ENCODE measurements at regions not wholly inside any gene's neighbourhood (a gene's known extent, or its start where the extent isn't known, plus 50 kb on each side); places are given as distances from the start of the nearest gene placed in this dataset.
"Not testable (repeated sequence)": the region's sequence is repeated elsewhere in the genome, so short reads cannot be mapped to it uniquely, and the experiment has no call there.

DNA sequence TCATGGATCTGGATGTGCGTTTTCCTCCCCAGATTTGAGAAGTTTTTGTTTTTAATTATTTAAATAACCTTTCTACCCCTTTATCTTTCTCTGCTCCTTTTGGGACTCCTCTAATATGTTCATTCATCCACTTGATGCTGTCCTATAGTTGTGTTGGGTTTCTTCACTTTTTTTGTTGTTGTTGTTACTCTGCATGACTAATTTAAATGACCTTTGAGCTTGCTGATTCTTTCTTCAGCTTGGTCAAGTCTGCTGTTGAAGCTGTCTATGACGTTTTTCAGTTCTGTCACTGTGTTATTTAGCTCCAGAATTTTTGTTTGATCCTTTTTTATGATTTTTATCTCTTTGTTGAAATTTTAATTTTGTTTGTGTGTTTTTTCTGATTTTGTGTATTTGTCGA lies 463.6 kb upstream of the ALCAM start:
- DNase-seq = no peak

DNA sequence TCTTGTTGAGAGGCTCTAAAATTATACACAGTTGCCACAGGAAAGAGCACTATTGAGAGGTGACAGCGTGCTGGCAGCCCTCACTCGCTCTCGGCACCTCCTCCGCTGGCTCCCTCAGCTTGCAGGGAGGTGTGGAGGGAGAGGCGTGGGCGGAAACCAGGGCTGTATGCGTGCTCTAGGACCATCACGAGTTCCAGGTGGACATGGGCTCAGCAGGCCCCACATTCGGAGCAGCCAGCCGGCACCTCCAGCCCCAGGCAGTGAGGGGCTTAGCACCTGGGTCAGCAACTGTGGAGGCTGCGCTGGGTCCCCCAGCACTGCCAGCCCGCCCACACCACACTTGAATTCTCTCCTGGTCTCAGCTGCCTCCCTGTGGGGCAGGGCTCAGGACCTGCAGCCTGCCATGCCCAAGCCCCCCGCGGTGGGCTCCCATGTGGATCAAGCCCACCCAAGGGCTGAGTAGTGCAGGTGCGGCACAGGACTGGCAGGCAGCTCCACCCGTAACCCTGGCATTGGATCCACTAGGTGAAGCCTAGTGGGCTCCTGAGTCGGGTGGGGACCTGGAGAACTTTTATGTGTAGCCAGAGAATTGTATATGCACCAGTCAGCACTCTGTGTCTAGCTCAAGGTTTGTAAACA lies 460.6 kb upstream of the ALCAM start:
- no peak for DNase-seq

DNA sequence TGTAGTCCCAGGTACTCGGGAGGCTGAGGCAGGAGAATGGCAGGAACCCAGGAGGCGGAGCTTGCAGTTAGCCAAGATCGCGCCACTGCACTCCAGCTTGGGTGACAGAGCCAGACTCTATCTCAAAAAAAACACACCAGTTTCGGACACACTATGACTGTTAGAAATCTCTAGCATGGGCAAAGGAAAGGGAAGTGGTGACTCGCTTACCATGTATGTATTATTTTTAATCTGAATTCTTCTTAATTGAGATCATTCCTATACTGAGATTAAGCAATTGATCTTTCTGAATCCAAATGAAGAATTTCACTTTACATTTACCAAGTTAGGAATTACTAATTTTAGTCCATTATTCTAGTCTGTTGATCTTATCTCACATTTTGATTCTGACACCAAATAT lies 459.2 kb upstream of the ALCAM start:
- DNase-seq = no peak

DNA sequence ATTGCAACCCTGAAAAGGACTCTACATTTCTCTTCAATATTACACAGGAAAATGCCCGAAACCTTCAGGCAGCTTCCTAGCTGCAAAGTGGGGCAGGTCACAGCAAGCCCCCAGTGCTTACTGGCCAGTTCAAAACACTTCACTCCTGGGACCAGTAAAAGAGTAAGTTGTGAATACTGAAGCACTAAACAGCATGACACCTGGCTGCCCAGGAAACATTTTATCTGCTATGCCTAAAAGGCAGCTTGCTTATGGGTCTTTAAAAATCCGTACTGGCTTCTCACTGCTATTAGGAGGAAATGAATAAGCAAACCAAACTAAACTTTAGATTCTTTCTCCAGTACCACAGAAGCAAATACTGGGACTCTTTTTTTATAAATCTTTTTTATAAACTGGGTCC lies 457.9 kb upstream of the ALCAM start:
- DNase-seq = peak; percentile 13

DNA sequence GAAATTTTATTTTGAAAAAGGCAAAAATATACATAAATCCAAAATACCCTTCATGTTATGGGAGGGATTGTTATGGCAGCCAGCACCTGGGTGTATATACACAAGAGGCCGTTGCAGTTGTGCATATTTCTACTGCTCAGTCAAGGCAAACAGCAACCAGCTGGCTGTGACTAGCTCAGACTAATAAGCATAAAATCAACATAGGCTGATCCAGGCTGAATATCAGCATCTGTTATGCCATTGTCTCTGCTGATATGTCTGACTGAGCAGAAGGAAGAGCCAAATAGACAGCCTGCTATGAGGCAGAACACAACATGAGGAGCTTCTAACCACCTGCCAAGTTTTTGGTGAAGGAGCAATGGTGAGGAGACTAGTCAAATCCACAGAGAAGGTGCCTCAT lies 457.5 kb upstream of the ALCAM start:
- DNase-seq = peak; percentile 77

DNA sequence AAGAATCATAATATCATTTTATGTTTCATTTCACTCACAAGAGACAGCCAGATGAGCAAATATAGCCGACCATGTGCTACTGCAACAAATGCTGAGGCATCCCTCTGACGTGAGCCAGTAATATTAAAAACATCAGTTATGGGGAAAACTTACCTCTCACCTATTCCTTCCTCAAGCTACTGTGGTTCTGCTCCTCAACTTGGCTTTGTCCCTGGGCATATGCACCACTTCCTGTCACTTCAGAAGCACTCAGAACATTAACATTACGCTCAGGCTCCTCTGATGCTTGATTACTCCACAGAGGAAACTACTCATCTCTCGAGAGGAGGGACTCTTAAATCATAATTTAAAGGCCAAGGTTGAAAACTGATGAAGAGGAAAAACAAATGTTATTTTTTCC lies 457.0 kb upstream of the ALCAM start:
- DNase-seq = peak; percentile 9

DNA sequence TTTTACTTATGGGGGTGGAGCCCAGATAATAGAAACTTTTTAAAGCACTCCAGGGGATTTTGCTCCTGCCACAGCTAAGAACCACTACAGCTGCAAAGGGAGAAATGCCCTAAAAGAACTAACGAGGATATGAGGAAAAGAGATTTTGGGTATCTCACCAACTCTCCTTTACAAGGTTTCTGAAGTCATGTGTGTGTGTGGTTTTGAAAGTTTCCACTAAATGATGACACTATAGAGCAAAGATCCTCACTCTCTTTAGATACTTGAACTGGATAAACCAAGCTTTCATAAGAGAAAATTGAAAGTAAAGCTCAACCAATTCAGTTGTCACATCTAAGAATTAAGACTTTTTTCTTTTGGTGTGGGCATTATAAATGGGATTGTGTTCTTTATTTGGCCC lies 455.3 kb upstream of the ALCAM start:
- DNase-seq = no peak

DNA sequence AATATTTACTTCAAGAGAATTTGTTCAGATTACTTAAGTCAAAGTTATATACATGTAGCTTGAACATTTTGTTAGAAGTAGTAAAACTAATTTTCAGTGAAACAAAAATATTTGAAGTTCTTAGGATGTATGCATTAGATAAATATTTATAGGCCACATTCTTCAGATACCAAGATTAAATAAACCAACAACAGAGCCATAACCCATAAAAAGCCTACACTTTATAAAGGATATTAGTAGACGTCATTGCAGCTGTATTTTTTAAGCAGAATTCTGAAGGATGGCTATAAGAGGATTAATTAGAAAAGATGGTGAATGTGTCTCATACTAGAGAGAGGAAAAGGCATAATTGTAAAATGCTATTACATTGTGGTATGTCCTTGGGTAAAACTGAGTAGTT lies 449.7 kb upstream of the ALCAM start:
- no peak for DNase-seq

DNA sequence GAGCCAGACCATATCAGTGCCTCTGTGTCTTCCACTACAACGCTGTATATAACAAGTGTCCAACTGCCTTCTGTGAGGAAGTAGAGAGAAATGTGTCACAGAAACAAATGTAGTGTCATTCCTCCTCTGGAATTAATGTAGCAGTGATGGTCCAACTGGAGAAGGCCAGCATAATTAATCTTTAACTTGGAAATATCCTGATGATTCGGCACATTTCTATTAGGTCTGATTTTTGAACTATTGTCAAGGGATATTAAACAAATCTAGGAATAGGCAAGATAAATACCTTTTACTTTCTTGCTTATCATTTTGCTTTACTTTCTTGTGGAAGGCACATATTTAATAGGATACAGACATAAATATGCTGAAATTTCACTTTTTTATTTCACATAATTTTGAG lies 446.2 kb upstream of the ALCAM start:
- DNase-seq = no peak

DNA sequence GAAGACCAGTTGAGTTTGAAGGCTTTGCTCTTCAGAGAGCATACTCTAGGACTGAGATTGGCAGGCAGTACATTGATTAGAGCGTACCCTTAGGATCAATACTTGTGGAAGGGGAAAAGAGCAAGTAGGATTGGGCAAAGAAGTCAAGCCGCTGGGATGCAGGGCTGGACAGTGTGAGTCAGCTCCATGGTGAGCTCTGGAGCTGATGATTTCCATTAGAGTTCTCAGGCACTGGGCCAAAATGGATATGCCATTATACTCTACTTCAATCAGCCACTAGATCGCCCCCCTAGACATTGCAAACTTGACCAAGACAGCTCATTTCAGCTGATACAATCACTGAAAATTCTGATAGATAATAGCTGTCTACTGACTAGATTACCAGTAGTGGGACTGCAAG lies 432.7 kb upstream of the ALCAM start:
- DNase-seq = no peak

DNA sequence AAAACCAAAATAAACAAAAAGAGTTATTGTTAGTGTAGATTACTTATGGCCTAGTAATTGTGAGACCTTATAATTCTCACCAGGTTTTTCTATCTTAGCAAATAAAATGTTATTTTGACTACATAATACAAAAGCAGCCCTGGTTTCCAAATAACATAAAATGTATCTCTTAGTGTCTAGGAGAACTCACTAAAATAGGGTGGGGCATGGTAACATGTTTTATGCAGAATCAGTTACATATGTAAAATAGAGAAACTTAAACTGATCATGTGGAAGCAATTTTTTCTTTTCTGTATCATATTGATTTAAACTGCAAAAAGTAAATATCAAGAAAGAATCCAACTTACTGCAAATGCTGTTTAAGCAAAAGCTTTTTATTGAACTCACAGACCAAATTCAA lies 431.1 kb upstream of the ALCAM start:
- no peak for DNase-seq

DNA sequence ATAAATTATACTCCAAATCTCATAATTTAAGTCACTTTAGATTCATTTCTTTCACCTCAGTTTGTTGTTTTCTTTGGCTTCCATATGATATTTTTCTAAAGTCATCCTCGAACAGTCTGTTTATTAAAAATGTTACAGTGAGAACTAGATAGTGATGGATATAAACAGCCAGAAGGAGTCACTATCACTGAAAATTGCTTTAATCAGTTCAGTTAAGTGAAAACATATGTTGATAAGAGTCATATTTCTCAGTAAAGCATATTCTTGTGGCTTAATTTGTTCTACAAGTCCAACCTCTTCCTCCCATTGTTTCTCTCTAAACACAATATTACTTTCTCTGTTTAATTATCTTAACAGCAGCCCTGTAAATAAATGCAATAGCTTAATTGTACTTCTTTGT lies 427.5 kb upstream of the ALCAM start:
- no peak for DNase-seq

DNA sequence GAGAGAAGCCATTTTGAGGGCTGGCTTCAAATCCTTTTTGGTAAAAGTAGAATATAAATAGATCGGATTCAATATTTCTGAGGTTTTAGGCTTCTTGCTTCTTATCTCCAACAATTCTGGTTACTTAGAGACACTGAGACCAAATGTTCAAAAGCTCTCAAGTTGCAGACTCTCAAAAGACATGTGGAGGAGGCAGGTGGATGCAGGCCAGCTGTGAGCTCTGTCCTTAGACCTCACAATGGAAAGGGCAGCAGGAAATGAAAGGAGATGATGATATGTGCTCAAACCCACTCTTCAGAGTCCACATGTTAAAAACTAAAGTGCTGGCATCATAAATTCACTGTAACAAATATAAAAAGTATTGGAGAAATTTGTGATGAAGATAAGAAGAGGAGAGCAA lies 424.9 kb upstream of the ALCAM start:
- no peak for DNase-seq

DNA sequence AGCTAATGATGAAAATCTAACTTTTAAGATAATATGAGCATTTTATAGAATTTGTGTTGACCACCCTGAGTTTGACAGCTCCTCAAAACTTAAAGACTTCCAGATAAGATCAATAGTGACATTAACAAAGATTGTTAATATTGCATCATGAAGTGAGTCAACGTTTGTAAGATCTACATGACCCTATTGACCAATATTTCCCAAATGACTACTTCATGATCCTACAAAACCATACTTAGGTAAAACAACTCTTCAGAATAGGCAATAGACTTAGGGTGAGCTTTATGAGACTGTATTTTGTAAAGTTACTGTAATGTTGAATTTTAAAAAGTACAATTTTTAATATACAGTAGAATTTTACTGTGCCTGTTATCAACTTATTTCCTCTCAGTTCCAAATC lies 422.7 kb upstream of the ALCAM start:
- DNase-seq = no peak

DNA sequence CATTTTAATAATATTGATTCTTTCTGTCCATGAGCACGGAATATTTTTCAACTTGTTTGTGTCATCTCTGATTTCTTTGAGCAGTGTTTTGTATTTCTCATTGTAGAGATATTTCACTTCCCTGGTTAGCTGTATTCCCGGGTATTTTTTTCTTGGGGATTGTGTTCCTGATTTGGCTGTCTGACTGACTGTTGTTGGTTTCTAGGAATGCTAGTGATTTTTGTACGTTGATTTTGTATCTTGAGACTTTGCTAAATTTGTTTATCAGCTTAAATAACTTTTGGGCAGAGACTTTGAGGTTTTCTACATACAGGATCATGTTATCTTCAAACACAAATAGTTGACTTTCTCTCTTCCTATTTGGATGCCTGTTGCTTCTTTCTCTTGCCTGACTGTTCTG lies 418.8 kb upstream of the ALCAM start:
- DNase-seq = no peak

DNA sequence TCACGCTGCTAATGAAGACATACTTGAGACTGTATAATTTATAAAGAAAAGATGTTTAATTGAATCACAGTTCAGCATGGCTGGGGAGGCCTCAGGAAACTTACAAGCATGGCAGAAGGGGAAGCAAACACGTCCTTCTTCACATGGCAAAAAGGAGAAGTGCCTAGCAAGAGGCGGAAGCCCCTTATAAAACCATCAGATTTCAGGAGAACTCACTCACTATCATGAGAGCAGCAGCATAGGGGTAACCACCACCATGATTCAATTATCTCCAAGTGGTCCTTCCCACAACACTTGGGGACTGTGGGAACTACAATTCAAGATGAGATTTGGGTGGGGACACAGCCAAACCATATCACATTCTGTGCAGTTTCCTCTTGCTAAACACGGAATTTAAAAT lies 416.9 kb upstream of the ALCAM start:
- DNase-seq = not testable (repeated sequence)

DNA sequence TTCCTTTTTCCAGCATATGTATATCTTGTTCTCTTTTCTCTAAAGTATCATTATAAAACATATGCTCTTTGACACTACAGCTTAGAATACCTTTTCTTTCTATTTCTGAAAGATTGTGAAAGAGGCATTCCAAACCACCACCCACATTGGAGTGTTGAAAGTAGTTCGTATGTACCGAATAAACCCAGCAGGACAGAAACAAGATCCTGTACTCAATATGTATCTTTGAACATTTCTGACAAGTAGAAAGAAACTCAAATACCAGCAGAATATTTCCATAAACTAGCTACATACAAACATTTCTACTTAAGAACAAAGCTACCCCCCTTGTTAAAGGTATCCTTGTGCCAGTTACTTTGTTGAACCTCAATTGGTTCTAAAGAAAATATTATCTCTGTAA lies 415.3 kb upstream of the ALCAM start:
- DNase-seq = no peak

DNA sequence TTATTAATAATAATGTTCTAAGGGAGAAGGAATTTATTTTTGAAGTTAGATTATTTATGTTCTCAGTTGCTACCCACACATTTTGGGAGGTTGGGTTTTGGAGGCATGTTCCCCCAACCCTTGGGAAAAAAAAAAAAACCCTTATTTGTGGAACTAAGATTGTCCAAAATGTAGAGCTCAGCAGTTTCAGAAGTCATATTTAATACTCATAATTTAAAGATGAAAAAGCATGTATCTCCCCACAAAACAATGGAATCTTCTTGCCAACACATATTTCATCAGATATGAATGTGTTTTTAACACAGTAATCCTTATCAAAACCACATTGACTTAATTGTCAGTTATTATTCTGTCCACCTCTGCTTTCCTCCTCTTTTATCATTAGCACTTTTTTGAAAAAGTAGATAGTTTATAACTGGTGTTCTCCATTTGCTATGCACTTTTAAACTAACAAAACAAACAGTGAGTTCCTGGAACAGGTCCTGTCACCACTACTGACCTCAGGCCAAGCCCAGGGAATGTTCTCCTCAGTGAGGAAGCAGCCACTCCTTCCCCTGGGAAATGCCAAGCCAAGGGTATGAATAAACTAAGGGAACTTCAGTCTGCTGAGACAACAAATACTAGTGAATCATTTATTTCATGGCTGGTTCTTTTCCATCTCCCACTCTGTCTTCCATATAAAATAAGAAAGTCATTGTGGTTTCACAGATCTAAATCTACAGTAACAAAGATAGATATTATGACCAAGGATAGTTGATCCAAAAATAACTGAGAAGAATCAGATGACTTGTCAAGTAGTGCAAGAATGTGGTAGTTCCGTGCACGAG lies 414.4 kb upstream of the ALCAM start:
- DNase-seq = no peak

DNA sequence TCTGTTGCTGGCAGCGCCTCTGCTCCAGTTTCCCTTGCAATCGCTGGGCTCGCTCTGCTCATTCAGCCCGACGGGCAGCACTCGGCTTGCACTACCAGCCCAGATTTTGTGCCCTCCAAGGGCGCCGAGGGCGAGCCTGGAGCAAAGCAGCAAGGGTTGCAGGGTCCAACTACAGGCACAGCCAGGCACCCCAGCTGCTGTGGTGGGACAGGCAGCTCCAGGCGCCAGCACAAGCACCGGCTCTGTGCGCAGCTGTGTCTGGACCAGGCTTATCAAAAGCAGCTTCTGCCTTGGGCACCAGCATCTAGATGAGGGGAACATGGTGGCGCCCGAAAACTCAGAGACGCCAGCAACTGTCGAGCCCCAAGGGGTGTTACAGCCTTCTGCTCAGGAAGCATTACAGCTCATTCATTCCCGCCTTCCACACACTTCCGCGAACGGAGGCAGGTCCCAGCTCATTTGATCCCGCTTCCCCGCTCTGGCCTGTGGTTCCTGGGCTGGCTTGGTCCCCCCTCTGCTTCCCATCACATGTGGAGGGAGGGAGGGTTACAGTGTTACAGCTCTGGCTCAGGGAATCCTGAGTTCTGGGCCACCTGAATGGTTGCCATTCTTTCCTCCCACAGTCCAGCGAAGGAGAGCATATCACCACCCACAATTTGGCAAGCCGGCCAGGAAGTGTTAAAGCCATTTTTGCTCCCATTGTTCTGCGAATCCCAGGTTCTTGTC lies 409.9 kb upstream of the ALCAM start:
- DNase-seq = no peak

DNA sequence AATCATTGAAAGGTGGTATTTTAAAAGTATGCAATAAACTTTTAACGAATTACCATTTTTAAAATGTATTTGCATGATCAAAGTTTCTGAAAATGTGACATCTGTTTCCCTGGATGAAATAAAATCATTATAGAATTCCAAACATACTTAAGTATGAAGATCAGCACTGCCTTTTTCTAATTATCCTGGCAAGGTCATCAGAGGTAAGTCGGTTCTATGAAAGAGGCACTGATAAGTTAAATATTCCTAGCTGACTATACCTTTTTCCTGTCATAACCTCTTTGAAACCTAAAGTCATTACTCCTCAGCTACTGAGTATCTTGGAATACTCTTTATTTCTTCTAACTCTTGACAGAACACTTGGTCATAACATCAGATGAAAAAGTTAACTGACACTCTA lies 406.1 kb upstream of the ALCAM start:
- DNase-seq = no peak

DNA sequence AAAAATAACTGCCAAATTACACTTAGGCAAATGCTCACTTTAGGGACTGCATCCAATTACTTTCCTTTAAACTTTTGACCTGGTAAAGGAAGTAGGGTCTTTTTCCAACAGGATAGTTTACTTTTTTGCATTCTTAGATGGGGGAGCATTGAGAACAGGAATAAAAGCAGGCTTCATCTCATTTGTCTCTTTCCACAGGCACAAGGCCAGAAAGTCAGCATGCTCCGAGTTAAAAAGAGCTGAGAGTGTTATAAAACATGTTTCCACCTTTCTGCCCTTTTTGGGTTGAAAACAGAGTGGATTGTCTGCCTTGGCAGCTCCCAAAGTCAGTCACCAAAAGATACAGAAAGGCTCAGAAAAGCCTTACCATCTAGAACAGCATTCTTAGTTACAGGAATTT lies 404.9 kb upstream of the ALCAM start:
- DNase-seq = no peak

DNA sequence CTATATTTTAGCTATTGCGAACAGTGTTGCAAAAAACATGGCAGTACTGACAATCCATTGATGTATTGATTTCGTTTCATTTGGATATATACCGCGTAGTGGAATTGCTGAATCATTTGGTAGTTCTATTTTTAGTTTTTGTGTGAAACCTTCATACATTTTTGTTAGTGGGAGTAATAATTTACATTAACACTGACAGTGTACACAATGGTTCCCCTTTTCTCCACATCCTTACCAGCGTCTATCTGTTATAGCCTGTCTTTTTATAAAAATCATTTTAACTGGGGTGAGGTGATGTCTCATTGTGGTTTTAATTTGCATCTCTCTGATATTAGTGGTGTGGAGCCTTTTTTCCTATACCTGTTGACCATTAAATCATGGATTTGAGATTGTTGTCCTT lies 392.4 kb upstream of the ALCAM start:
- no peak for DNase-seq

DNA sequence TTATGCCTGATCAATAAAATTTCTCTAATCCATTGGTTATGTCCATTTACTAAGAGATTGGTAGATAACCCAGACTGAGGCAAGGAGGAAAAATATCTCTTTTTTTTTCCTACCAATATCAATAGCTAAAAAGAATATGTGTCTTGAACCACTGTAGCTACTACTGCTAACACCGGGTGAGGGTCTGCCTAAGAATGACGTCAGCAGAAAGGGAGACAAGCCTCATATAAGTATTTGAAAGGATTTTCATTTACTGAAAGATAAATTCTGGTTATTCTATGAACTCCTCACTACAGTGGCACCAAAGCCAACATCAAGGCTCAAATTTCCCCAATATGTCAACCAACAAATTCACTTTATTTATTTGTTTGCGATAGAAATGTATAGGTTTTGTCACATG lies 389.0 kb upstream of the ALCAM start:
- DNase-seq = no peak

DNA sequence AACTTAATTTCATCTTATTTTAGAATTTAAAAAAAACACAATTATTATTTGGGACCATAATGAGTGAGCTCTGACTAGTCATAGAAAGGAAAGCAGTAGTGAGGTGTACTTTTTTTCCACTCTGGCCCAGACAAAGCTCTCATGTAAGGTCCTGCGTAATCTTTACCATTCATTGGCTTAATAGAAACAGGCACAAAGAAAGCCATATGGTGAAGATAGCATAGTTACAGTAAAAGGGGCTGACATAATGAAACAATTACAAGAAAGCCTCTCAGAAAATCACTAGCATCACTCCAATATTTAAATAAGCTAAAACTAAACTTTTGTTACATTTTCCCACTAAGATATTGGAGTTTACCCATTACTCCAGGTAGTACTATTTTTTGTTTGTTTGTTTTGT lies 384.6 kb upstream of the ALCAM start:
- DNase-seq = no peak
